GM12865 (cell line): ENCODE measurements at regions not wholly inside any gene's neighbourhood (a gene's known extent, or its start where the extent isn't known, plus 50 kb on each side); places are given as distances from the start of the nearest gene placed in this dataset.
"Not testable (repeated sequence)": the region's sequence is repeated elsewhere in the genome, so short reads cannot be mapped to it uniquely, and the experiment has no call there.

Source experiments
- DNase-seq: peaks from one replicate; pipeline ENCODE4 v3.0.0; 2010; ENCODE audit warnings: low read depth
- H3K4me3 ChIP-seq: 2 replicates; pipeline ENCODE4 v1.5.1; 2011; ENCODE audit warnings: mild to moderate bottlenecking, low read depth, low read length, control low read depth
- CTCF ChIP-seq: IDR thresholded peaks from 2 replicates; pipeline ENCODE4 v1.5.1; 2011; ENCODE audit warnings: low read length, control low read depth, low read depth, inconsistent platforms; ENCODE audit not compliant: insufficient read depth; ENCODE audit errors: missing control alignments

DNA sequence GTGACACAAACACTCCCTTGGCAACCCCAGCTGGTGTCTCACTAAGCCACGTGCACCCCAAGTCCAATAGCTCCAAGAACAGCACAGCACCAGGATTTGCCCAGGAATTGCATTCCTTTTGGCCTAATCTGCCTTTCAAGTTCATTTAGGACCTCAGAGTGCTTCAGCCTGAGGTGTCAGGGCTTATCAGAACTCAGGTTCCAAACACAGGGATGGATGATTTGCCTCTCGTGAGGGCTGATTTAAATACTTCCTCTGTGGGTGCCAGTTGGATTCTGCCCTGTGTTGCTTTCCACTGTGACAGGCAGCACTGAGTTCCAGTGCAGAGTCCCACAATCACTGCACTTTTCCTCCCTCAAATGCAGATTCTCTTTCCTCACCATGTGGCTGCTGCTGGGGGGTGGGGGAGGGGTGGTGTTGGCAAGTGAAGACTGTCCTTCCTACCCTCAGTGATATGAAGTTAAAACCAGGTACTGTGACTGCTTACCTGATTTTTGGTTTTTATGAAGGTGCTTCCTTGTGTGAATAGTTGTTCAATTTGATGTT, 204.3 kb upstream of the STAC start:
- DNase-seq = no peak
- no peak for TF ChIP-seq CTCF
- no peak overlapping the region for H3K4me3 ChIP-seq

DNA sequence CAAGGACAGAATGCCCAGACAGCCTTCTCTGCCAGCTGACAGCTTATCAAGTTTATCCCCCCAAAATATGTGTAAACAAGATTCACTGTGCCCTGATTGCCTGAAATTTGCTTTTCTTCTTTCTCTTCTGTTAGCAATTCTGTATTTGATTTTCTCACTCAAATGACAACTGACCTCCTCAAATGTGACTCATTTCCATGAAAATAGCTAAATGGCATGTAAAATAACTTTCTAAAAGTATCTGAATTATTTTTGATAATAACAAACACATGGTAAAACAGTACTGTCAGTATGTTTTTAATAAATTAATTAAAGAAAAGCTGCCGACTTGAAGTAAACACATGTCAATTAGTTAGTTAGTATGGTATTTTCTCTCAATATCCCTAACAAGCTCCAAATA, 202.3 kb upstream of the STAC start:
- no peak for TF ChIP-seq CTCF
- no peak overlapping the region for H3K4me3 ChIP-seq
- no peak for DNase-seq

DNA sequence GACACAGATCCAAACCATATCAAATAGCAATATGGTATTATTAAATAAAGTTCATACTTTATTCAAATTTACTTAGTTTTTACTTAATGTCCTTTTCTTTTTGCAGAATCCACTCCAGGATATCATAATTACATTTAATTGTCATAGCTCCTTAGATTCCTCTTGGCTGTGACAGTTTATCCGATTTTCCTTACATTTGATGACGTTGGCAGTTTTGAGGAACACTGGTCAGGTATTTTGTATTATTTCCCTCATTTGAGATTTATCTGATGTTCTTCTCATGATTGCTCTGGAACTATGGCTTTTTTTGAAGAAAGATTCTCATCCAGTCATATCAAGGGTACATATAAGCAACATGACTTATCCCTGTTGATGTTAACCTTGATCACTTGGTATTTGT, 198.3 kb upstream of the STAC start:
- no peak for TF ChIP-seq CTCF
- no peak for DNase-seq
- no peak overlapping the region for H3K4me3 ChIP-seq

- H3K4me3 ChIP-seq, DNase-seq: not testable (repeated sequence)
Measured at GRCh38 chr3:36187197-36187596, 193.1 kb upstream of the STAC start.

- no peak overlapping the region for H3K4me3 ChIP-seq
- TF ChIP-seq CTCF = no peak
- no peak for DNase-seq
Measured at GRCh38 chr3:36192901-36193300, 187.4 kb upstream of the STAC start.

- TF ChIP-seq CTCF = no peak
- DNase-seq = no peak
- H3K4me3 ChIP-seq = no peak overlapping the region
Measured at GRCh38 chr3:36193448-36193847, 186.9 kb upstream of the STAC start.

- no peak for TF ChIP-seq CTCF
- H3K4me3 ChIP-seq = no peak overlapping the region
- DNase-seq = no peak
Measured at GRCh38 chr3:36196058-36196457, 184.2 kb upstream of the STAC start.
